ENCODE measurements at regions not wholly inside any gene's neighbourhood (a gene's known extent, or its start where the extent isn't known, plus 50 kb on each side); places are given as distances from the start of the nearest gene placed in this dataset.

DNA sequence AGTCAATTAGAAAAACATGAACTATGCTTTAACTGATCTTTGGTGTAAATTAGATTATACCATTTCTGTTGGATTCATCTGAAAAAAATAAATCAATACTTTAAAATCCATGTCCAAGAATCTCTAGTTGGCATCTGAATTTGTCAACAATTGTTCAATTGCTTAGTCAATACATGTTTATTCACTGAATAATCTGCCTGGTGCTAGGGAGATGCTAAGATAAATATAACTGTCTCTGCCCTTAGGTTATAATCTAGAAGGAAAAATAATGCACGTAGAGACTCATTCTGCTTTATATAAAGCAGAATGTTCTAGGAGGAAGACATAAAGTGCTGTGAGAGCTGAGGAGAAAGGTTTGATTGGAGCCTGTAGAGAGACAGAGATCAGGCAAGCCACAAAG is 537.2 kb upstream of the IL12A start:
- ChIA-PET CTCF (no interaction called here), POLR2A (no interaction called here)
- Histone ChIP-seq H3K4me3 (ENCODE audit: low read depth, low read length) (no peak overlapping the region), H3K27ac (ENCODE audit: extremely low read depth, low read depth, low read length) (no peak overlapping the region), H3K4me1 (ENCODE audit: control insufficient read depth, insufficient read depth, low read length) (no peaks in the 10 kb centered on the region), H3K36me3 (ENCODE audit: control insufficient read depth in 2 of 2, insufficient read depth in 1 of 2, low read length in 2 of 2) (no peaks in the 10 kb centered on the region), H3K9me3 (ENCODE audit: control insufficient read depth, insufficient read depth, low read depth, low read length) (no peaks in the 10 kb centered on the region)
- TF ChIP-seq ZNF37A (tag by site-specific recombination; IDR thresholded peaks at IDR 0.05) (no peak), BCL11B (tag by site-specific recombination; IDR thresholded peaks at IDR 0.05; ENCODE audit: low read depth) (no peak), KLF17 (tag by site-specific recombination; IDR thresholded peaks at IDR 0.05) (no peak), ZNF514 (tag by site-specific recombination; IDR thresholded peaks at IDR 0.05) (no peak)

DNA sequence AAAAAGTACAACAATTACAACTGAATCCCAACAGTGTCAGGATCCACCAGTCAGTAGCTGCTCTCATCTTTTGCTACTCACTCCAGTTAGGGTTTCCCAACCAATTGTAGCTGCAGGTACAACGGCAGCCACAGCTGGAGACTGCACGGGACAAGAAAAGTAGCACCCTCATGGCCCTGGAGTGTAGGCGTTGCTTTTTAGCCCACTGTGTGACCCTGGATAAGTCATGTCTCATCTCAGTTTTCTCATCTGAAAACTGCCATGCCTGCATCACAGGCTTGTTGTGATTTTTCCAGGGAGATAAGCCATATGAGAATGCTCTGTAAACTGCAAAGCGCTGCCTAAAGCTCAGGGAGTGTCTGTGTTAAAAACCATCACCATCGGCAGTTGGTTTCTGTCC is 535.6 kb upstream of the IL12A start:
- H3K4me1 ChIP-seq (ENCODE audit: control insufficient read depth, insufficient read depth, low read length): 0 out of 2 replicates have a peak, but pooled peaks cover 2% of the 10 kb centered on the region
- POLR2A ChIA-PET: no interaction called here
- no peak overlapping the region for H3K27ac ChIP-seq (ENCODE audit: extremely low read depth, low read depth, low read length)
- H3K4me3 ChIP-seq (ENCODE audit: low read depth, low read length): no peak overlapping the region
- H3K36me3 ChIP-seq (ENCODE audit: control insufficient read depth in 2 of 2, insufficient read depth in 1 of 2, low read length in 2 of 2): no peaks in the 10 kb centered on the region
- CTCF ChIA-PET: interaction anchor here (1.2 kb wide), 1 partner anchor 13 kb away, joined by 3 read pairs; no protein-coding TSS in a partner anchor
- H3K9me3 ChIP-seq (ENCODE audit: control insufficient read depth, insufficient read depth, low read depth, low read length): no peaks in the 10 kb centered on the region
- TF ChIP-seq PRDM1 (tag by site-specific recombination; IDR thresholded peaks at IDR 0.05): no peak
- TF ChIP-seq ZSCAN23 (tag by site-specific recombination; IDR thresholded peaks at IDR 0.05): no peak
- TF ChIP-seq, protein P1, sequence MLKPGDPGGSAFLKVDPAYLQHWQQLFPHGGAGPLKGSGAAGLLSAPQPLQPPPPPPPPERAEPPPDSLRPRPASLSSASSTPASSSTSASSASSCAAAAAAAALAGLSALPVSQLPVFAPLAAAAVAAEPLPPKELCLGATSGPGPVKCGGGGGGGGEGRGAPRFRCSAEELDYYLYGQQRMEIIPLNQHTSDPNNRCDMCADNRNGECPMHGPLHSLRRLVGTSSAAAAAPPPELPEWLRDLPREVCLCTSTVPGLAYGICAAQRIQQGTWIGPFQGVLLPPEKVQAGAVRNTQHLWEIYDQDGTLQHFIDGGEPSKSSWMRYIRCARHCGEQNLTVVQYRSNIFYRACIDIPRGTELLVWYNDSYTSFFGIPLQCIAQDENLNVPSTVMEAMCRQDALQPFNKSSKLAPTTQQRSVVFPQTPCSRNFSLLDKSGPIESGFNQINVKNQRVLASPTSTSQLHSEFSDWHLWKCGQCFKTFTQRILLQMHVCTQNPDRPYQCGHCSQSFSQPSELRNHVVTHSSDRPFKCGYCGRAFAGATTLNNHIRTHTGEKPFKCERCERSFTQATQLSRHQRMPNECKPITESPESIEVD (tag by site-specific recombination; IDR thresholded peaks at IDR 0.05): no peak
- TF ChIP-seq TRIM28 (IDR thresholded peaks at IDR 0.05; ENCODE audit: borderline replicate concordance, low read length): no peak
- TF ChIP-seq ZNF133 (tag by site-specific recombination; IDR thresholded peaks at IDR 0.05): no peak
- TF ChIP-seq ZNF23 (tag by site-specific recombination; IDR thresholded peaks at IDR 0.05; ENCODE audit: borderline replicate concordance): no peak
- TF ChIP-seq ZNF221 (tag by site-specific recombination; IDR thresholded peaks at IDR 0.05; ENCODE audit: borderline replicate concordance): no peak
- no peak for TF ChIP-seq REST (tag by site-specific recombination; IDR thresholded peaks at IDR 0.05)
- no peak for TF ChIP-seq BCL11B (tag by site-specific recombination; IDR thresholded peaks at IDR 0.05; ENCODE audit: low read depth)
- TF ChIP-seq, protein P2, sequence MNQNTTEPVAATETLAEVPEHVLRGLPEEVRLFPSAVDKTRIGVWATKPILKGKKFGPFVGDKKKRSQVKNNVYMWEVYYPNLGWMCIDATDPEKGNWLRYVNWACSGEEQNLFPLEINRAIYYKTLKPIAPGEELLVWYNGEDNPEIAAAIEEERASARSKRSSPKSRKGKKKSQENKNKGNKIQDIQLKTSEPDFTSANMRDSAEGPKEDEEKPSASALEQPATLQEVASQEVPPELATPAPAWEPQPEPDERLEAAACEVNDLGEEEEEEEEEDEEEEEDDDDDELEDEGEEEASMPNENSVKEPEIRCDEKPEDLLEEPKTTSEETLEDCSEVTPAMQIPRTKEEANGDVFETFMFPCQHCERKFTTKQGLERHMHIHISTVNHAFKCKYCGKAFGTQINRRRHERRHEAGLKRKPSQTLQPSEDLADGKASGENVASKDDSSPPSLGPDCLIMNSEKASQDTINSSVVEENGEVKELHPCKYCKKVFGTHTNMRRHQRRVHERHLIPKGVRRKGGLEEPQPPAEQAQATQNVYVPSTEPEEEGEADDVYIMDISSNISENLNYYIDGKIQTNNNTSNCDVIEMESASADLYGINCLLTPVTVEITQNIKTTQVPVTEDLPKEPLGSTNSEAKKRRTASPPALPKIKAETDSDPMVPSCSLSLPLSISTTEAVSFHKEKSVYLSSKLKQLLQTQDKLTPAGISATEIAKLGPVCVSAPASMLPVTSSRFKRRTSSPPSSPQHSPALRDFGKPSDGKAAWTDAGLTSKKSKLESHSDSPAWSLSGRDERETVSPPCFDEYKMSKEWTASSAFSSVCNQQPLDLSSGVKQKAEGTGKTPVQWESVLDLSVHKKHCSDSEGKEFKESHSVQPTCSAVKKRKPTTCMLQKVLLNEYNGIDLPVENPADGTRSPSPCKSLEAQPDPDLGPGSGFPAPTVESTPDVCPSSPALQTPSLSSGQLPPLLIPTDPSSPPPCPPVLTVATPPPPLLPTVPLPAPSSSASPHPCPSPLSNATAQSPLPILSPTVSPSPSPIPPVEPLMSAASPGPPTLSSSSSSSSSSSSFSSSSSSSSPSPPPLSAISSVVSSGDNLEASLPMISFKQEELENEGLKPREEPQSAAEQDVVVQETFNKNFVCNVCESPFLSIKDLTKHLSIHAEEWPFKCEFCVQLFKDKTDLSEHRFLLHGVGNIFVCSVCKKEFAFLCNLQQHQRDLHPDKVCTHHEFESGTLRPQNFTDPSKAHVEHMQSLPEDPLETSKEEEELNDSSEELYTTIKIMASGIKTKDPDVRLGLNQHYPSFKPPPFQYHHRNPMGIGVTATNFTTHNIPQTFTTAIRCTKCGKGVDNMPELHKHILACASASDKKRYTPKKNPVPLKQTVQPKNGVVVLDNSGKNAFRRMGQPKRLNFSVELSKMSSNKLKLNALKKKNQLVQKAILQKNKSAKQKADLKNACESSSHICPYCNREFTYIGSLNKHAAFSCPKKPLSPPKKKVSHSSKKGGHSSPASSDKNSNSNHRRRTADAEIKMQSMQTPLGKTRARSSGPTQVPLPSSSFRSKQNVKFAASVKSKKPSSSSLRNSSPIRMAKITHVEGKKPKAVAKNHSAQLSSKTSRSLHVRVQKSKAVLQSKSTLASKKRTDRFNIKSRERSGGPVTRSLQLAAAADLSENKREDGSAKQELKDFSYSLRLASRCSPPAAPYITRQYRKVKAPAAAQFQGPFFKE (tag by site-specific recombination; IDR thresholded peaks at IDR 0.05; ENCODE audit: borderline replicate concordance): no peak
- TF ChIP-seq MZF1 (tag by site-specific recombination; IDR thresholded peaks at IDR 0.05; ENCODE audit: borderline replicate concordance): no peak
- TF ChIP-seq ZNF600 (tag by site-specific recombination; IDR thresholded peaks at IDR 0.05): no peak
- TF ChIP-seq ZNF529 (tag by site-specific recombination; IDR thresholded peaks at IDR 0.05; ENCODE audit: insufficient replicate concordance): no peak
- no peak for TF ChIP-seq ZNF704 (tag by site-specific recombination; IDR thresholded peaks at IDR 0.05)
- no peak for TF ChIP-seq ZBTB48 (tag by site-specific recombination; IDR thresholded peaks at IDR 0.05)

All from HEK293 (cell line).